ENCODE measurements at regions not wholly inside any gene's neighbourhood (a gene's known extent, or its start where the extent isn't known, plus 50 kb on each side); places are given as distances from the start of the nearest gene placed in this dataset.

- TF ChIP-seq POLR2A (IDR thresholded peaks at IDR 0.05) (no peak), CTCF (IDR thresholded peaks at IDR 0.05 in 8 of 11, conservative IDR thresholded peaks at IDR 0.05 in 3 of 11) (no peak), POLR2AphosphoS5 (IDR thresholded peaks at IDR 0.05) (no peak)
- H3K36me3 ChIP-seq, result no peaks in the 10 kb centered on the region
- H3K4me1 ChIP-seq, result no peaks in the 10 kb centered on the region
- intact Hi-C loops (cut with DNase I; ENCODE audit: low total_unique reads), result no loop called here
- H3K4me3 ChIP-seq, result no peak overlapping the region
- H3K27ac ChIP-seq, result no peak overlapping the region
- H3K27me3 ChIP-seq (replicated peaks in 1 of 7), result no peaks in the 10 kb centered on the region
- DNase-seq, result no peak
- H3K9me3 ChIP-seq, result peaks cover 0 to 2% (median 0%) of the 10 kb centered on the region in 8 donors
- WGBS, 5 donors, result 0 to 82% (median 33%) methylated on average over 1 of the region's 1 CpG
These were observed 1297.0 kb upstream of the ATXN8OS start for GRCh38 chr13:68810660-68811059.

GRCh38 chr13:68808456-68808855 lies 1299.2 kb upstream of the ATXN8OS start:
- H3K4me1 ChIP-seq, result no peaks in the 10 kb centered on the region
- WGBS, 5 donors, result 75 to 93% (median 85%) methylated on average over 3 of the region's 3 CpGs
- no peak overlapping the region for H3K4me3 ChIP-seq
- peaks cover 0 to 4% (median 0%) of the 10 kb centered on the region in 8 donors for H3K9me3 ChIP-seq
- no peak overlapping the region for H3K27ac ChIP-seq
- H3K27me3 ChIP-seq (replicated peaks in 1 of 7), result no peaks in the 10 kb centered on the region
- intact Hi-C loops (cut with DNase I; ENCODE audit: low total_unique reads), result no loop called here
- no peak for DNase-seq
- no peaks in the 10 kb centered on the region for H3K36me3 ChIP-seq
- no peak for TF ChIP-seq CTCF (IDR thresholded peaks at IDR 0.05 in 8 of 11, conservative IDR thresholded peaks at IDR 0.05 in 3 of 11)

- intact Hi-C loops (cut with DNase I; ENCODE audit: low total_unique reads), result no loop called here
- TF ChIP-seq CTCF (IDR thresholded peaks at IDR 0.05 in 8 of 11, conservative IDR thresholded peaks at IDR 0.05 in 3 of 11) (no peak), POLR2A (IDR thresholded peaks at IDR 0.05) (no peak), POLR2AphosphoS5 (IDR thresholded peaks at IDR 0.05) (no peak)
These were observed 1301.5 kb upstream of the ATXN8OS start for GRCh38 chr13:68806125-68806524.

GRCh38 chr13:68784275-68784674 lies 1323.4 kb upstream of the ATXN8OS start:
- Histone ChIP-seq H3K9me3 (peaks cover 0 to 19% (median 4%) of the 10 kb centered on the region in 8 donors), H3K27me3 (replicated peaks in 1 of 7) (no peaks in the 10 kb centered on the region), H3K36me3 (no peaks in the 10 kb centered on the region), H3K27ac (no peak overlapping the region), H3K4me3 (no peak overlapping the region), H3K4me1 (no peaks in the 10 kb centered on the region)
- intact Hi-C loops (cut with DNase I; ENCODE audit: low total_unique reads), result no loop called here
- TF ChIP-seq CTCF (IDR thresholded peaks at IDR 0.05 in 8 of 11, conservative IDR thresholded peaks at IDR 0.05 in 3 of 11), result no peak
- TF ChIP-seq POLR2A (IDR thresholded peaks at IDR 0.05), result no peak
- TF ChIP-seq POLR2AphosphoS5 (IDR thresholded peaks at IDR 0.05), result no peak
- DNase-seq, result no peak

More at GRCh38 chr13:68806125-68806524, 1301.5 kb upstream of the ATXN8OS start:
- no peaks in the 10 kb centered on the region for H3K4me1 ChIP-seq
- no peak for DNase-seq
- 61 to 76% (median 71%) methylated on average over 2 of the region's 2 CpGs for WGBS, 5 donors
- H3K4me3 ChIP-seq, result no peak overlapping the region
- H3K36me3 ChIP-seq, result no peaks in the 10 kb centered on the region
- peaks cover 0 to 4% (median 0%) of the 10 kb centered on the region in 8 donors for H3K9me3 ChIP-seq
- H3K27ac ChIP-seq, result no peak overlapping the region
- H3K27me3 ChIP-seq (replicated peaks in 1 of 7), result no peaks in the 10 kb centered on the region

Measured in spleen (tissue), 11 donors.